Astrocyte (in vitro differentiated cells and primary cell): ENCODE measurements at regions not wholly inside any gene's neighbourhood (a gene's known extent, or its start where the extent isn't known, plus 50 kb on each side); places are given as distances from the start of the nearest gene placed in this dataset.

ENCODE experiments used
- DNase-seq: peaks from one replicate; pipeline ENCODE4 v3.0.0-alpha.2; 2010; ENCODE audit warnings: low read depth
- FAIRE-seq: peaks from 2 replicates; lab custom pipeline; 2011; peaks lifted over from hg19 to GRCh38; lab: Jason Lieb, UNC
- H2AFZ ChIP-seq: 2 replicates; pipeline ENCODE4 v1.6.0; 2012; ENCODE audit warnings: low read depth, low read length, inconsistent platforms
- H3K27ac ChIP-seq: 2 replicates; pipeline ENCODE4 v1.5.1; 2011; ENCODE audit warnings: low read depth, low read length, inconsistent platforms
- H3K27me3 ChIP-seq: 2 replicates; pipeline ENCODE4 v1.6.0; 2011; ENCODE audit warnings: low read length, inconsistent platforms; ENCODE audit not compliant: insufficient read depth
- H3K36me3 ChIP-seq: 2 replicates; pipeline ENCODE4 v1.5.1; 2011; ENCODE audit warnings: low read length, inconsistent platforms; ENCODE audit not compliant: insufficient read depth
- H3K4me1 ChIP-seq: 2 replicates; pipeline ENCODE4 v1.5.1; 2011; ENCODE audit warnings: low read length, inconsistent platforms; ENCODE audit not compliant: insufficient read depth
- H3K4me2 ChIP-seq: 2 replicates; pipeline ENCODE4 v1.6.0; 2012; ENCODE audit warnings: low read length, inconsistent platforms
- H3K4me3 ChIP-seq: 2 replicates; pipeline ENCODE4 v1.5.1; 2011; ENCODE audit warnings: low read depth, mild to moderate bottlenecking, low read length, inconsistent platforms; ENCODE audit not compliant: insufficient read depth
- H3K79me2 ChIP-seq: 2 replicates; pipeline ENCODE4 v1.6.0; 2012; ENCODE audit warnings: mild to moderate bottlenecking, low read length, inconsistent platforms; ENCODE audit not compliant: insufficient read depth
- H3K9ac ChIP-seq: 2 replicates; pipeline ENCODE4 v1.6.0; 2012; ENCODE audit warnings: mild to moderate bottlenecking, low read length, inconsistent platforms
- H3K9me3 ChIP-seq: 2 replicates; pipeline ENCODE4 v1.5.1; 2012; ENCODE audit warnings: low read depth, mild to moderate bottlenecking, low read length, inconsistent platforms; ENCODE audit not compliant: insufficient read depth
- H4K20me1 ChIP-seq: 2 replicates; pipeline ENCODE4 v1.6.0; 2012; ENCODE audit warnings: low read length, inconsistent platforms; ENCODE audit not compliant: insufficient read depth
- H3K27ac Mint-ChIP-seq: one replicate; pipeline ENCODE4 v1.8.0; 2021; ENCODE audit warnings: mild to moderate bottlenecking, mixed read lengths; ENCODE audit not compliant: unreplicated experiment
- H3K27me3 Mint-ChIP-seq: one replicate; pipeline ENCODE4 v1.8.0; 2021; ENCODE audit warnings: low read depth, mixed read lengths; ENCODE audit not compliant: unreplicated experiment
- H3K36me3 Mint-ChIP-seq: one replicate; pipeline ENCODE4 v1.8.0; 2021; ENCODE audit warnings: low read depth, mixed read lengths; ENCODE audit not compliant: unreplicated experiment
- H3K4me1 Mint-ChIP-seq: one replicate; pipeline ENCODE4 v1.8.0; 2021; ENCODE audit warnings: low read depth, mixed read lengths; ENCODE audit not compliant: unreplicated experiment
- H3K4me3 Mint-ChIP-seq: one replicate; pipeline ENCODE4 v1.8.0; 2021; ENCODE audit warnings: mild to moderate bottlenecking, moderate library complexity, mixed read lengths; ENCODE audit not compliant: unreplicated experiment
- H3K9me3 Mint-ChIP-seq: one replicate; pipeline ENCODE4 v1.8.0; 2021; ENCODE audit warnings: mild to moderate bottlenecking, mixed read lengths; ENCODE audit not compliant: unreplicated experiment
- EZH2 ChIP-seq: IDR thresholded peaks from 2 replicates; pipeline ENCODE4 v1.6.1; 2012; ENCODE audit warnings: mild to moderate bottlenecking, low read length, inconsistent platforms; ENCODE audit not compliant: insufficient read depth
- TF ChIP-seq, protein P1 (sequence below): IDR thresholded peaks from 2 replicates; pipeline ENCODE4 v1.5.1; 2011; ENCODE audit warnings: low read depth, mild to moderate bottlenecking, inconsistent platforms, low read length, moderate library complexity; ENCODE audit not compliant: insufficient read depth

DNA sequence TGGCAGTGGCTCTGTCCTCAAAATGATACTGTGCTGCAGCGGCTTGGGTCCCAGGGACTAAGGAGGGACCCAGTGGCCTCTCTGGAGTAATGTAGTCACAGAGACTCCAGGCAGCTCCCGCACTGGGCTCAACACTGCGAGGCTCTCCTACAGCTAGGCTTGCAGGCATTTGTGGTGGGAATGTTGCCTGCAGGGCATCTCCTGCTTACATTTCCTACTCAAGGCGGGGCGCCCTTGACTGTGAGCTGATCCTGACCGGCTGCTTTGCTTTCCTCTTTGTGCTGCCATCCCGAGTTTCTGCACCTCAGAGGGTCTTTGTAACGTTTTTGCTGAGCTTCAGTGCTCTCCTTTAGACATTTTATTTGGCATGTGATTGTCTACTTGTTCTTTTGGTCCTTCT lies 177.4 kb upstream of the FN1 start:
- H3K79me2 ChIP-seq = no peaks in the 10 kb centered on the region
- peaks cover 5% of the 10 kb centered on the region for H3K9me3 Mint-ChIP-seq
- no peak for DNase-seq
- H3K4me3 Mint-ChIP-seq = no peak overlapping the region
- H3K4me3 ChIP-seq = no peak overlapping the region
- TF ChIP-seq EZH2 = no peak
- TF ChIP-seq, protein P1, sequence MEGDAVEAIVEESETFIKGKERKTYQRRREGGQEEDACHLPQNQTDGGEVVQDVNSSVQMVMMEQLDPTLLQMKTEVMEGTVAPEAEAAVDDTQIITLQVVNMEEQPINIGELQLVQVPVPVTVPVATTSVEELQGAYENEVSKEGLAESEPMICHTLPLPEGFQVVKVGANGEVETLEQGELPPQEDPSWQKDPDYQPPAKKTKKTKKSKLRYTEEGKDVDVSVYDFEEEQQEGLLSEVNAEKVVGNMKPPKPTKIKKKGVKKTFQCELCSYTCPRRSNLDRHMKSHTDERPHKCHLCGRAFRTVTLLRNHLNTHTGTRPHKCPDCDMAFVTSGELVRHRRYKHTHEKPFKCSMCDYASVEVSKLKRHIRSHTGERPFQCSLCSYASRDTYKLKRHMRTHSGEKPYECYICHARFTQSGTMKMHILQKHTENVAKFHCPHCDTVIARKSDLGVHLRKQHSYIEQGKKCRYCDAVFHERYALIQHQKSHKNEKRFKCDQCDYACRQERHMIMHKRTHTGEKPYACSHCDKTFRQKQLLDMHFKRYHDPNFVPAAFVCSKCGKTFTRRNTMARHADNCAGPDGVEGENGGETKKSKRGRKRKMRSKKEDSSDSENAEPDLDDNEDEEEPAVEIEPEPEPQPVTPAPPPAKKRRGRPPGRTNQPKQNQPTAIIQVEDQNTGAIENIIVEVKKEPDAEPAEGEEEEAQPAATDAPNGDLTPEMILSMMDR = no peak
- H4K20me1 ChIP-seq = no peaks in the 10 kb centered on the region
- H3K4me2 ChIP-seq = no peak overlapping the region
- peaks cover 18% of the 10 kb centered on the region for H3K4me1 ChIP-seq
- H3K4me1 Mint-ChIP-seq = peaks cover 50% of the 10 kb centered on the region
- H2AFZ ChIP-seq = no peak overlapping the region
- H3K36me3 Mint-ChIP-seq = peaks cover 1% of the 10 kb centered on the region
- peak overlapping the region; percentile 84 for H3K27ac Mint-ChIP-seq
- H3K9me3 ChIP-seq = no peaks in the 10 kb centered on the region
- H3K27ac ChIP-seq = peak overlapping the region; percentile 22
- H3K27me3 ChIP-seq = no peaks in the 10 kb centered on the region
- H3K36me3 ChIP-seq = no peaks in the 10 kb centered on the region
- H3K9ac ChIP-seq = peak overlapping the region; percentile 19
- H3K27me3 Mint-ChIP-seq = no peaks in the 10 kb centered on the region
- FAIRE-seq = no peak

DNA sequence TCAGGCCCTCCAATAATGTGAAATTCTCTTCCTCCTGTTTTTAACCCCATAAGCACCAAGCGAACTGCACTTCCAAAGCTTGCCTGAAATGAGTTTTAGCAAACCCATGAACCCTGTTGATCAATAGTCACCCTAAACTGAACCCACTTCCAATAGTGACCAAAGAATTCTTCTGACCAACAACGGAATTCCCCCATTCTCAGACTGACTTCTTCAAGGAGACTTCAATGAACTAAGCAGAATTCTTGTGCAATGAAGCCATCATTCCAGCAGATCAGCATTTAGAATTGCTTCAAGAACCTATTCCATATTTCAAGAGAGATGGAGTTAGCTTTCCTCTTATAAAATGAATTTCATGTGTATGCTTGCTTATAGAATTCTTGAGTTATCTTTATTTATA lies 176.9 kb upstream of the FN1 start:
- H3K9me3 ChIP-seq = no peaks in the 10 kb centered on the region
- Mint-ChIP-seq H3K4me1 (peaks cover 52% of the 10 kb centered on the region), H3K27ac (peak overlapping the region; percentile 84), H3K9me3 (peaks cover 5% of the 10 kb centered on the region), H3K4me3 (no peak overlapping the region), H3K36me3 (peaks cover 1% of the 10 kb centered on the region), H3K27me3 (no peaks in the 10 kb centered on the region)
- no peaks in the 10 kb centered on the region for H4K20me1 ChIP-seq
- H3K27me3 ChIP-seq = no peaks in the 10 kb centered on the region
- peak overlapping the region; percentile 23 for H3K27ac ChIP-seq
- TF ChIP-seq, protein P1 = no peak
- TF ChIP-seq EZH2 = no peak
- H3K79me2 ChIP-seq = no peaks in the 10 kb centered on the region
- H2AFZ ChIP-seq = no peak overlapping the region
- no peak overlapping the region for H3K4me2 ChIP-seq
- no peaks in the 10 kb centered on the region for H3K36me3 ChIP-seq
- peaks cover 15% of the 10 kb centered on the region for H3K4me1 ChIP-seq
- DNase-seq (peak; percentile 87), FAIRE-seq (no peak)
- no peak overlapping the region for H3K9ac ChIP-seq
- no peak overlapping the region for H3K4me3 ChIP-seq

DNA sequence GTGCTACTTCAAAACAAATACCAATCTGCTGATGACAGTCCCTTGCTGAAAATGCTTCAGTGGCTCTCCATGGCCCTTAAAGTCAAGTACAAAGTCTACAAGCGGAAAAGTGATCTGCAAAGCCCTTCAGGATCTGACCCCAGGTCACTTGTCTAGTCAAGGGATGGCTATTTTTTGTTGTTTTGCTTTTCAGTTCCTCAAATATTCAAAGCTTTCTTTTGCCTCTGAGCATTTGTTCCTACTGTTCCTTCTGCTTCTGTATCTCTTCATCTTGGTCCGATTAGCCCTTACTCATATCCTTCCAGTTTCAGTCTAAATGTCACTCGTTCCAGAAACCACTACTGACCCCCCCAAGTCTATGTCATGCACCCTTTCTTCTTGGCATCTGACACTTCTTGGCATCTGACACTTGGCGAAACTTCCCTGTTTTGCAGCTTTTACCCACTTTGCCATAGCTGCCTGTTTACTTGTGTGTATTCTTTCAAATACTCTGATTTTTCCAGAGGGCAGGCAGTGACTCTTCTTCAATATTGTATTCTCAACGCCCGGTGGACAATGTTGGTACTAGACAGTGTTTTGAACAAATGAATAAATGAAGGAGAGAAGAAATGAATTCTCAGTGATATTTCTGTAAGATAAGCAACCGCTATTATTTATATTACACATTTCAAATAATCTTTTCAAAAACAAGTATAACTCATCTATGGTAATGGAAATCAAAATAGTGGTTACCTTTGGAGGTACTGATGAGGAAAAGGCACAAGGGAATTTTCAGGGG lies 175.9 kb upstream of the FN1 start:
- no peak for FAIRE-seq
- no peak overlapping the region for H3K4me2 ChIP-seq

More for the DNA sequence above, 175.9 kb upstream of the FN1 start:
- no peak for DNase-seq
- Histone ChIP-seq H3K4me3 (no peak overlapping the region), H3K4me1 (peaks cover 15% of the 10 kb centered on the region), H3K27ac (no peak overlapping the region), H4K20me1 (no peaks in the 10 kb centered on the region), H3K36me3 (no peaks in the 10 kb centered on the region), H3K79me2 (no peaks in the 10 kb centered on the region), H2AFZ (no peak overlapping the region), H3K9ac (no peak overlapping the region), H3K9me3 (no peaks in the 10 kb centered on the region), H3K27me3 (no peaks in the 10 kb centered on the region)
- Mint-ChIP-seq H3K27ac (peak overlapping the region; percentile 43), H3K27me3 (no peaks in the 10 kb centered on the region), H3K36me3 (peaks cover 1% of the 10 kb centered on the region), H3K9me3 (no peaks in the 10 kb centered on the region), H3K4me3 (no peak overlapping the region), H3K4me1 (peaks cover 51% of the 10 kb centered on the region)
- TF ChIP-seq EZH2 = no peak
- TF ChIP-seq, protein P1 = no peak
